ENCODE measurements at regions not wholly inside any gene's neighbourhood (a gene's known extent, or its start where the extent isn't known, plus 50 kb on each side); places are given as distances from the start of the nearest gene placed in this dataset.
A peak's percentile ranks its signal among the peaks of the same experiment; 100 is the strongest.

DNA sequence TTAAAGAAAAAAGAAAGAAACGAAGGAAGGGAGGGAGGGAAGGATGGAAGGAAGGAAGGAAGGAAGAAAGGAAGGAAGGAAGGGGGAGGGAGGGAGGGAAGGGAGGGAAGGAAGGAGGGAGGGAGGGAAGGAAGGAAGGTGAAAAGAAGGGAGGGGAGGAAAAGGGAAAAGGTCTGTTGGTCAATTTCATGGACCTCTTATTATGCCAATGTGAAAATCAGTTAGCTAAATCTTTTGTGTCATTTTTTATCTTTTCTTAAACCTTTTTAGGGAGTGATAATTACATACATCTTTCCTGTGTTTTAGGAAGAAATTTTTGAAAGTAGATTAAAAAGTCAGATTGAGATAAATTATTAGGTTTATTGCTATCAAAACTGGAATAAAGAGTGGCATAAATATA is 670.2 kb upstream of the CITED2 start:
- no peaks in the 10 kb centered on the region for H3K36me3 ChIP-seq
- H3K4me1 ChIP-seq = peaks cover 0 to 21% (median 8%) of the 10 kb centered on the region in 12 donors
- ATAC-seq (no peak), DNase-seq (no peak)
- peaks cover 0 to 8% (median 0%) of the 10 kb centered on the region in 12 donors for H3K9me3 ChIP-seq
- intact Hi-C loops (cut with DNase I) = loop anchor here in 1 of 10 donors (10.0 kb wide), 1 partner anchor 160 kb away; no protein-coding TSS in a partner anchor
- whole genome bisulfite sequencing, 4 donors = 72 to 90% (median 80%) methylated on average over 1 of the region's 1 CpG
- H3K27me3 ChIP-seq = no peaks in the 10 kb centered on the region
- TF ChIP-seq, protein P1, sequence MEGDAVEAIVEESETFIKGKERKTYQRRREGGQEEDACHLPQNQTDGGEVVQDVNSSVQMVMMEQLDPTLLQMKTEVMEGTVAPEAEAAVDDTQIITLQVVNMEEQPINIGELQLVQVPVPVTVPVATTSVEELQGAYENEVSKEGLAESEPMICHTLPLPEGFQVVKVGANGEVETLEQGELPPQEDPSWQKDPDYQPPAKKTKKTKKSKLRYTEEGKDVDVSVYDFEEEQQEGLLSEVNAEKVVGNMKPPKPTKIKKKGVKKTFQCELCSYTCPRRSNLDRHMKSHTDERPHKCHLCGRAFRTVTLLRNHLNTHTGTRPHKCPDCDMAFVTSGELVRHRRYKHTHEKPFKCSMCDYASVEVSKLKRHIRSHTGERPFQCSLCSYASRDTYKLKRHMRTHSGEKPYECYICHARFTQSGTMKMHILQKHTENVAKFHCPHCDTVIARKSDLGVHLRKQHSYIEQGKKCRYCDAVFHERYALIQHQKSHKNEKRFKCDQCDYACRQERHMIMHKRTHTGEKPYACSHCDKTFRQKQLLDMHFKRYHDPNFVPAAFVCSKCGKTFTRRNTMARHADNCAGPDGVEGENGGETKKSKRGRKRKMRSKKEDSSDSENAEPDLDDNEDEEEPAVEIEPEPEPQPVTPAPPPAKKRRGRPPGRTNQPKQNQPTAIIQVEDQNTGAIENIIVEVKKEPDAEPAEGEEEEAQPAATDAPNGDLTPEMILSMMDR (IDR thresholded peaks at IDR 0.05) = no peak
- no peak for TF ChIP-seq POLR2A (IDR thresholded peaks at IDR 0.05)
- H3K27ac ChIP-seq = no peak overlapping the region
- H3K4me3 ChIP-seq = no peak overlapping the region

DNA sequence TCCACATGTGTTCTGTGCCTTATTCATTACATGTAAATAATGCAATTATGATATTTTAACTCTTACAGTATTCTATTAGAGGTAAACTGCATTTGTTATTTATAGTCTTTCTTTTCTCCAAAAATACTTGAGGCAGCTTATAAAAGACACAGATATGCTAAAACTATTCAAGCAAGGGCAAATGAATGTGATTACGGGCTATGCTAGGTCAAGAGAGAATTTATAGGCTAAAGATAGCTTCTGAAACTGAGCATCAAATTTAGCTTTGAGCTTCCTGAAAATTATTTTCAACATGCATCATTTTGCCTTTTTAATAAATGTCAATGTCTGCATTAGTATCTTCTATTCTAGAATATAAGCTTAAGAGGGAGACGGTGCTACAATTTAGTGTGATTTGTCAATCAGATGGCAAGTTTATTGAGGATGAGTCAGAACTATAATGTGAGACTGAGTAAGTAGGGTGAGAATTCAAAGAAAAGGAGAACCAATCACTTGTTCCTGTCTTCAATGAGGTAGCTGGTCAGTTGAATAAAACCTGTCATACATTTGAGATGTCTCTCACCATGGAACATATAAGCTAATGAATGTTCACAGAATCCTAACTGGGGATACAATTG is 669.4 kb upstream of the CITED2 start:
- TF ChIP-seq, protein P1 (IDR thresholded peaks at IDR 0.05) = no peak
- no peak for TF ChIP-seq POLR2A (IDR thresholded peaks at IDR 0.05)
- WGBS, 4 donors = 51 to 58% (median 55%) methylated on average over 2 of the region's 2 CpGs
- no peaks in the 10 kb centered on the region for H3K27me3 ChIP-seq
- ATAC-seq (peak in 1 of 4 donors; percentile 41), DNase-seq (no peak)
- peaks cover 0 to 28% (median 7%) of the 10 kb centered on the region in 12 donors for H3K4me1 ChIP-seq
- peaks cover 0 to 8% (median 0%) of the 10 kb centered on the region in 12 donors for H3K9me3 ChIP-seq
- intact Hi-C loops (cut with DNase I) = loop anchor here in 1 of 10 donors (10.0 kb wide), 1 partner anchor 159 kb away; no protein-coding TSS in a partner anchor
- H3K27ac ChIP-seq = peak overlapping the region in 6 of 12 donors; percentile 25 to 48 (median 34)
- H3K4me3 ChIP-seq = no peak overlapping the region
- no peaks in the 10 kb centered on the region for H3K36me3 ChIP-seq

DNA sequence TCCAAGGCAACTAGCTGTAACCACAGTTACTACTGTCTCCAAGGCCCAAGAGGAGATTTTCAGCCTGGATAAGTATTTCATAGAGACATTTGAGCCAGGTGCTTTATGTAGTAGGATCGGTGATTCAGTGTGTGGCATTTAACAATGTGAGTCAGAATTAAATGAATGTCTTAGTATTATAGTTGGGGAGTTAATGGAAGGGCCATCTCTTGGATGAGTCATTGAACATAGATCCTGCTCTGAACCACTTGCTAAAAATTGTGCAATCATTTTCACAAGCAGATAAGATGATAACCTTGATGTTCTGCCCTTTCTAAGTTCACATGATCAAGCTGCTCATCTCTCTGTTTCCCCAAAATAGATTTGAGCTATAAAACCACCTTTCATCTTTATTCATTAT is 668.9 kb upstream of the CITED2 start:
- Histone ChIP-seq H3K27ac (peak overlapping the region in 5 of 12 donors; percentile 25 to 48 (median 32)), H3K9me3 (peaks cover 0 to 8% (median 0%) of the 10 kb centered on the region in 12 donors), H3K4me3 (no peak overlapping the region), H3K27me3 (no peaks in the 10 kb centered on the region), H3K36me3 (no peaks in the 10 kb centered on the region), H3K4me1 (peaks cover 0 to 28% (median 7%) of the 10 kb centered on the region in 12 donors)
- DNase-seq = no peak
- 71 to 91% (median 81%) methylated on average over 1 of the region's 1 CpG for WGBS, 4 donors
- TF ChIP-seq, protein P1 (IDR thresholded peaks at IDR 0.05) = no peak
- TF ChIP-seq POLR2A (IDR thresholded peaks at IDR 0.05) = no peak
- peak in 1 of 4 donors; percentile 73 for ATAC-seq
- intact Hi-C loops (cut with DNase I) = loop anchor here in 1 of 10 donors (10.0 kb wide), 1 partner anchor 159 kb away; no protein-coding TSS in a partner anchor

DNA sequence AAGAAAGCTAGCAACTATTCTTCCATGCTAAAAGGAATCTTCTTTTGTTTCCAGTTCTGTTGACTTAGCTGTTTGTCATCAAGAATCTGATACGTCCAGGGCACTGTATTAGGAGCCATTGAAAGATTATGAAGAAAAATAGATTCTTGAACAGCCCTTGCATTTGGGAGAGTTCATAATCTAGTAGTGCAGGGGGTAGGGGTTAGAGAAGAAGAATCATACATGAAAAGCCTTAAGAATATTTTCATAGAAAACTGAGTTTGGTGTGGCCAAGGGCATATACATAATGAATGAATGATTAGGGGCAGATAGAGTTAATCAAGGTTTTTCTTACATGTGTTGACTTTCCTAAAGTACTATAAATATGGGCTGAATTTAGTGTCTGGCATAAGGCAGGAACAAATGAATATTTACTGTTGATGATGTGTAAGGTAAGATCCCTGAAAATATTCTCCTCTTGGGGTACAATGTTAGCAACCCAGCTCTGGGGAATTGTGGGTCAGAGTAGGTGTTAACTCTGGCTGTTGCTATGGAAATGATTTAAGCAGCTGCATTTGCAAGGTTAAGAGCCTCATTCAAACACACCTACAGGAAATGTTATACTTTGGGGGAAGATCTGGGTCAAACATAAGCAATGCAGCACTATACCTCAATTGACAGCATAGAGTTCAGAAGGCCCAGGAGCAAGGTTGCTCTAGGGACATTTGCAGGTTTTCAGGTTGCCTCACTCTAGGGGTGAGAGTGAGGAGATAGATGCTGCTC is 667.3 kb upstream of the CITED2 start:
- intact Hi-C loops (cut with DNase I) = loop anchor here in 1 of 10 donors (10.0 kb wide), 1 partner anchor 157 kb away; no protein-coding TSS in a partner anchor
- Histone ChIP-seq H3K4me1 (peaks cover 0 to 39% (median 7%) of the 10 kb centered on the region in 12 donors), H3K9me3 (peaks cover 0 to 6% (median 0%) of the 10 kb centered on the region in 12 donors), H3K27me3 (no peaks in the 10 kb centered on the region), H3K4me3 (no peak overlapping the region), H3K36me3 (no peaks in the 10 kb centered on the region), H3K27ac (no peak overlapping the region)
- no peak for TF ChIP-seq POLR2A (IDR thresholded peaks at IDR 0.05)
- TF ChIP-seq, protein P1 (IDR thresholded peaks at IDR 0.05) = no peak
- 80 to 90% (median 88%) methylated on average over 1 of the region's 1 CpG for WGBS, 4 donors
- DNase-seq (no peak), ATAC-seq (no peak)

All from heart left ventricle (tissue), 16 donors.